Endothelial cell of umbilical vein (primary cell): ENCODE measurements at regions not wholly inside any gene's neighbourhood (a gene's known extent, or its start where the extent isn't known, plus 50 kb on each side); places are given as distances from the start of the nearest gene placed in this dataset.

ENCODE experiments used
- BruUV-seq: library from RNA; stranded (reverse); fragments of 400-500 nt; replicated peaks from 2 replicates; lab custom pipeline; 2021; lab: Mats Ljungman, UMichigan
- CTCF ChIA-PET: fragments of 300-600, 350-600 bp; sonication (Branson Sonifier 250); formaldehyde crosslinking; loops from one replicate; lab custom pipeline; 2021; ENCODE audit warnings: antibody characterized with exemption, inconsistent platforms; lab: Charles Lee
- POLR2A ChIA-PET: fragments of 300-600, 350-600 bp; sonication (Branson Sonifier 250); formaldehyde crosslinking; loops from one replicate; lab custom pipeline; 2021; ENCODE audit warnings: antibody characterized with exemption, inconsistent platforms; lab: Charles Lee
- DNase-seq: peaks from one replicate; pipeline ENCODE4 v3.0.0-alpha.2; 2011; ENCODE audit warnings: low read depth, low spot score
- FAIRE-seq: peaks from 2 replicates; lab custom pipeline; 2011; peaks lifted over from hg19 to GRCh38; lab: Jason Lieb, UNC
- H2AFZ ChIP-seq: 2 replicates; pipeline ENCODE4 v1.6.0; 2012; ENCODE audit warnings: low read depth, low read length, control low read depth, inconsistent platforms
- H3K27ac ChIP-seq: 2 replicates; pipeline ENCODE4 v1.5.1; 2011; ENCODE audit warnings: low read depth, mild to moderate bottlenecking, control low read depth, low read length, moderate library complexity; ENCODE audit not compliant: insufficient read depth
- H3K27me3 ChIP-seq, 2 experiments: 2 replicates each; pipeline versions ENCODE4 v1.6.0 to v1.6.1; 2011; ENCODE audit warnings: low read length in 2 of 2, mixed read lengths in 1 of 2; ENCODE audit not compliant: control insufficient read depth in 2 of 2, insufficient read depth in 2 of 2
- H3K36me3 ChIP-seq, 2 experiments: 2 replicates in 1 of 2; 3 replicates in 1 of 2; pipeline ENCODE4 v1.5.1; 2011; ENCODE audit warnings: low read length in 2 of 2, mild to moderate bottlenecking in 1 of 2, moderate library complexity in 1 of 2; ENCODE audit not compliant: control insufficient read depth in 2 of 2, insufficient read depth in 2 of 2; ENCODE audit errors: extremely low read depth in 1 of 2
- H3K4me1 ChIP-seq: 3 replicates; pipeline ENCODE4 v1.5.1; 2011; ENCODE audit warnings: mild to moderate bottlenecking, low read length; ENCODE audit not compliant: control insufficient read depth, insufficient read depth; ENCODE audit errors: extremely low read depth
- H3K4me2 ChIP-seq: 2 replicates; pipeline ENCODE4 v1.6.1; 2011; ENCODE audit warnings: low read length, control low read depth, mixed read lengths; ENCODE audit not compliant: insufficient read depth
- H3K4me3 ChIP-seq, 3 experiments: fragments of 200-600 bp in 1 of 3; sonication (generic), shearing (Covaris generic) in 1 of 3; replicated peaks in 1 of 3; 2 replicates each; pipeline ENCODE4 v1.5.1; 2011 to 2016; ENCODE audit warnings: control low read depth in 3 of 3, low read length in 3 of 3, mild to moderate bottlenecking in 2 of 3, inconsistent platforms in 1 of 3, low read depth in 1 of 3, moderate library complexity in 1 of 3; ENCODE audit not compliant: insufficient read depth in 1 of 3
- H3K79me2 ChIP-seq: 2 replicates; pipeline ENCODE4 v1.6.0; 2012; ENCODE audit warnings: low read length, inconsistent platforms; ENCODE audit not compliant: control insufficient read depth, insufficient read depth
- H3K9ac ChIP-seq: replicated peaks from 2 replicates; pipeline ENCODE3; 2011; ENCODE audit warnings: low read length, control low read depth; ENCODE audit not compliant: insufficient read depth; ENCODE audit errors: extremely low read depth
- H3K9me1 ChIP-seq: replicated peaks from 3 replicates; pipeline ENCODE4 v1.6.0; 2011; ENCODE audit warnings: mild to moderate bottlenecking, low read length; ENCODE audit not compliant: control insufficient read depth, insufficient read depth; ENCODE audit errors: extremely low read depth
- H3K9me3 ChIP-seq: replicated peaks from 2 replicates; pipeline ENCODE4 v1.5.1; 2012; ENCODE audit warnings: low read length, inconsistent platforms; ENCODE audit not compliant: control insufficient read depth, insufficient read depth
- H4K20me1 ChIP-seq: replicated peaks from 2 replicates; pipeline ENCODE3; 2011; ENCODE audit warnings: mild to moderate bottlenecking, low read length; ENCODE audit not compliant: control insufficient read depth, insufficient read depth; ENCODE audit errors: extremely low read depth
- CTCF ChIP-seq, 2 donors: IDR thresholded peaks; 1 replicate in 1 of 2; 2 replicates in 1 of 2; pipeline ENCODE4 v1.5.1; 2011; ENCODE audit warnings: low read length in 2 of 2, mild to moderate bottlenecking in 2 of 2, moderate library complexity in 2 of 2, control low read depth in 1 of 2, inconsistent platforms in 1 of 2, low read depth in 1 of 2; ENCODE audit not compliant: insufficient read depth in 1 of 2; ENCODE audit errors: extremely low read depth in 1 of 2
- EZH2 ChIP-seq: IDR thresholded peaks from 2 replicates; pipeline ENCODE4 v1.6.1; 2012; ENCODE audit warnings: borderline replicate concordance, low read depth, mild to moderate bottlenecking, moderate library complexity, low read length, inconsistent platforms; ENCODE audit not compliant: severe bottlenecking
- MYC ChIP-seq: IDR thresholded peaks from one replicate; pipeline ENCODE4 v1.6.1; 2011; ENCODE audit warnings: mild to moderate bottlenecking, low read depth, low read length
- POLR2A ChIP-seq: IDR thresholded peaks from 2 replicates; pipeline ENCODE4 v1.6.1; 2012; ENCODE audit warnings: low read depth, mild to moderate bottlenecking, control low read depth, low read length
- dilution Hi-C: fragments of 300-500 bp; cut with MboI; formaldehyde crosslinking; loops from one replicate; pipeline ENCODE4 v1.15.0; 2019; ENCODE audit warnings: low sequenced_read_pairs; ENCODE audit not compliant: extremely low pct_ligation_motif_present
- intact Hi-C: fragments of 100-400 bp; cut with micrococcal nuclease; formaldehyde crosslinking; loops from one replicate; pipeline ENCODE4 v1.10.0; 2022

- dilution Hi-C loops (no loop called here), intact Hi-C loops (no loop called here)
- no peaks in the 10 kb centered on the region for H3K27me3 ChIP-seq
- TF ChIP-seq CTCF (IDR thresholded peaks at IDR 0.05; ENCODE audit: extremely low read depth in 1 of 2, insufficient read depth in 1 of 2, low read depth in 1 of 2, low read length in 2 of 2) (no peak), MYC (no peak), POLR2A (no peak)
- FAIRE-seq (no peak), DNase-seq (no peak)
- H3K4me2 ChIP-seq, result no peak overlapping the region
- H3K27ac ChIP-seq, result no peak overlapping the region
- CTCF ChIA-PET, result no interaction called here
- H3K79me2 ChIP-seq, result no peaks in the 10 kb centered on the region
- no peaks in the 10 kb centered on the region for H3K4me1 ChIP-seq
- POLR2A ChIA-PET, result no interaction called here
- no peak overlapping the region for H2AFZ ChIP-seq
- H3K4me3 ChIP-seq, result no peak overlapping the region
- no peaks in the 10 kb centered on the region for H3K9me3 ChIP-seq
- H3K36me3 ChIP-seq, result no peaks in the 10 kb centered on the region
- no TSS peak for BruUV-seq
- H4K20me1 ChIP-seq, result no peaks in the 10 kb centered on the region
- H3K9me1 ChIP-seq, result no peaks in the 10 kb centered on the region
- no peak overlapping the region for H3K9ac ChIP-seq
Observed at GRCh38 chr6:47970826-47971225, 140.2 kb downstream of the PTCHD4 start.

GRCh38 chr6:47967843-47968242 lies 143.2 kb downstream of the PTCHD4 start:
- H3K4me2 ChIP-seq, result no peak overlapping the region
- no peaks in the 10 kb centered on the region for H3K4me1 ChIP-seq
- intact Hi-C loops (no loop called here), dilution Hi-C loops (no loop called here)
- no peaks in the 10 kb centered on the region for H3K9me3 ChIP-seq
- H3K4me3 ChIP-seq, result no peak overlapping the region
- no peak overlapping the region for H2AFZ ChIP-seq
- H3K9me1 ChIP-seq, result no peaks in the 10 kb centered on the region
- no peaks in the 10 kb centered on the region for H4K20me1 ChIP-seq
- H3K27ac ChIP-seq, result no peak overlapping the region
- H3K9ac ChIP-seq, result no peak overlapping the region
- ChIA-PET CTCF (no interaction called here), POLR2A (no interaction called here)
- TF ChIP-seq EZH2, result no peak
- BruUV-seq, result no TSS peak
- DNase-seq, result no peak
- no peaks in the 10 kb centered on the region for H3K27me3 ChIP-seq
- FAIRE-seq, result no peak
- no peaks in the 10 kb centered on the region for H3K79me2 ChIP-seq
- no peaks in the 10 kb centered on the region for H3K36me3 ChIP-seq
